ENCODE measurements at regions not wholly inside any gene's neighbourhood (a gene's known extent, or its start where the extent isn't known, plus 50 kb on each side); places are given as distances from the start of the nearest gene placed in this dataset.
"Not testable (repeated sequence)": the region's sequence is repeated elsewhere in the genome, so short reads cannot be mapped to it uniquely, and the experiment has no call there.

- no peak for DNase-seq
These were observed 55.5 kb downstream of the TPBG start for GRCh38 chr6:82419132-82419581.

- DNase-seq, result no peak
These were observed 56.2 kb downstream of the TPBG start for GRCh38 chr6:82419859-82420258.

DNA sequence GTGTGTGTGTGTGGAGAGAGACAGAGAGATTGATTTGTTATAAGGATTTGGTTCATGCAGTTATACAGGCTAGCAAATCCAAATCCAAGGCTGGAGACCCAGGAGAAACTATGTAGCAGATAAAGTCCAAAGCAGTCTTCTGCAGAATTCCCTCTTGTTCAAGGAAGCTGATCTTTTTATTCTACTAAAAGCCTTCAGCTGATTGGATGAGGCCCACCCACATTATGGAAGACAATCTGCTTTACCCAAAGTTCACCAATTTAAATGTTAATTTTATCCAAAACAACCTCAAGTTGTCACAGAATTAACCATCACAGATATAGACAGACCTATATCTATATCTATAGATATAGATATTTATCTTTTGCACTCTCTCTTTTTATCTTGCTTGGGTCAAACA lies 67.0 kb downstream of the TPBG start:
- DNase-seq, result no peak

DNA sequence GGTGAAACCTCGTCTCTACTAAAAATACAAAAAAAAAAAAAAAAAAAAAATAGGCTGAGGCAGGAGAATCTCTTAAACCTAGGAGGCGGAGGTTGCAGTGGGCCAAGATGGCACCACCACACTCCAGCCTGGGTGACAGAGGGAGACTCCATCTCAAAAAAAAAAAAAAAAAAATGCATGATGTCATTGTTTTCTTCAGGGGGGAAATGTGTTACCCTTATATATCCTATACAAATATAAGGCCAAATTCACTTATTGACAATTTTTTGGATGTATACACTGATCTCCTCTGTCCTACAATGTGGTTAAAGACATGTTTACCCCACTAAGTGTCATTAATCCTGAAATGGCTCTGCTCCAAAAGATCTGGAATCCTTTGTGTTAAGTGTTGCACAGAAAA lies 73.1 kb downstream of the TPBG start:
- no peak for DNase-seq

DNA sequence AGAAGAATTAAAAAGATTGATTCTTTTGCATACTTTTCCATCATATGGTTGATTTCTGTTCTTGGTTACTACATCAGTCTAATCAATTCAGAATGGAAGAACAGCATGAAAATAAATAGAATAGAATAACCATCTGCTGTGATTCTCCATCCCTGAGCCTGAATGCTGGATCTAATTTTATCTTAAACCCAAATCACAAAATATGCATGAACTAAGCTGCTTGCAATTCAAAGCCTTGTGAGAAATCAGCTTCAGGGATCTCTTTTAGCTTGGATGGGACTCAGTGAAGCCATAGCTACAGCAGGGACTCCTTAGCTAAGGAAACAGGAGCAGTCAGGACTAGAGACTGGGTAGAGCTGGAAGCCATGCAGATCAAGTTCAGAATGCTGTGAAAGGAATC lies 74.1 kb downstream of the TPBG start:
- DNase-seq, result no peak

DNA sequence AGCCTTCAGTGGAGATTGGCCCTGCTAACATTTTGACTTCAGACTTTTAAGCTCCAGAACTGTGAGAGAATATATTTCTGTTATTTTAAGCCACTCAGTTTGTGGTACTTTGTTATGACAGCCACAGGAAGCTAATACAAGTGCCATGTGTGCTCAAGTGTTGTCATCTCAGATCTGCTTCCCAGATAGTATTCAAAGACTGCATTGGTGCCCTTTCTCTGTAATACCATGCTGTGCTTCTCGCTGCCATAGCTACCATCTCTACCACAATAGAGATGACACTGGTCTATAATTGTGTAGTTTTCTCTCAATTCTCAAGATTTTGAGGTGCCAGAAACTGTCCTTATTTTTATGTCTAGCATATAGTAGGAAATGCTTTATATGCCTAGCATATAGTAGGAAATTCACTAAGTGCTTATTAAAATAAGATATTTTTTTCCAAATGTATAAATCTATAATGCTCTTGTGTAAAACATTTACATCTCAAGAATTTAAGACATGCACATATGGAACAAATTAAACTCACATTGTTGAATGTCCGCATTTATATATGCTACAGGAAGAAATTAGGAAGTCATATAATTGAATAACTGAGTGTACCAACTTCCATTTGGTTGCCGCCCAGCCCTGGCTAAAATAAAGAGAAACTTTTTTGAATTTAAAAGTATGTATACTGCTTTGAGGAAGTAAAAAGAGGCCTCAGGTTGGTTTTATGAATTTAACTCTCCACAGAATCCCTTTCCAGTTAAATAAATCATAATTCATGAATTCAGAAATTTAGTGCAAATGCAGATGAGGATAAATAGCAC lies 77.6 kb downstream of the TPBG start:
- DNase-seq, result peak; percentile 26

DNA sequence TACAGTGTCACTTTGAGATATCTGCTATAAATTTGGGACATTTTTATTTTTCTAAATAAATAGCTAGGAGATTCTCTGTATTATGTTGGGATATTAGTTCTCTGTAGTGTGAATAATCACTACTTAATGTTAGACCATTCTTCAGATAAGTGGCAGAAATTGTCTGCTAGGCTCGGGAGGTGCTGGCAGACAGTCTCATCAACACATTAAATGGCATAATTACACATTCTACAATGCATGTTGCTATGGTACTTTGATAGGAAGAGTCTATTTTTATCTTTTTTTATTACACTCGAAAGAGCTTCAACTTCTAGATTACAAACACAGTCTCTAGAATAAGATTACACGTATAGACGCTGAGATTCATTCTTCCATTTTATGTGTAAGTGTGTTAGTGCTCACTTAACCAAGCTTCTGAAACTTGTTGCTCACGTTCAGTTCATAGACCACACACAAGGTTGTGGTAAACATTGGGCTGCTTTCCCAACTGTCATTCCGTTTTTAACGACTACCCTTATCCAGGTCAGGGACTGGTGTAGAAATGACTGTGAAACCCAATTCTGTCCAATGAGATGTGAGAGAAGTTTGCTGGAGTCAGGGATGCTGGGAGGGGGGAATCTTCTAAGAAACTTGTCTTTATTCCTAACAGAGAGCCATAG lies 78.6 kb downstream of the TPBG start:
- no peak for DNase-seq

DNA sequence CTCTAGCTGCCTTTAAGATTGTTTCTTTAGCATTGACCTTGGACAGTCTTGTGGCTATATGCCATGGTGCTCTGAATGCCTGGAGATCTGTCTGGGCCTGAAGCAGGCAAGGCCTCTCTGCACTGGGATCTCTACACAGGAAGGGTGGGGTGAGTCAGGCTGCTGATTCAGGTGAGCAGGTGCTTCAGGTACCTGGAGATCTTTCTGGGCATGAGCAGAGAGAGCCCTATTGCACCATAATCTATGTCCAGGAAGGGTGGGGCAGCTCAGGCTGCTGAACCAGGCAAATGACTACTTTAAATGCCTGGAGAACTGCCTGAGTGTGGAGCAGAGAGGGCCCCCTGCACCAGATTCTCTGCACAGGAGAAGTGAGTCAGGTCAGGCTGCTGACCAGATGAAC lies 94.5 kb downstream of the TPBG start:
- DNase-seq, result no peak

- no peak for DNase-seq
These were observed 95.1 kb downstream of the TPBG start for GRCh38 chr6:82458705-82459104.

- DNase-seq, result no peak
These were observed 97.9 kb downstream of the TPBG start for GRCh38 chr6:82461536-82461935.

DNA sequence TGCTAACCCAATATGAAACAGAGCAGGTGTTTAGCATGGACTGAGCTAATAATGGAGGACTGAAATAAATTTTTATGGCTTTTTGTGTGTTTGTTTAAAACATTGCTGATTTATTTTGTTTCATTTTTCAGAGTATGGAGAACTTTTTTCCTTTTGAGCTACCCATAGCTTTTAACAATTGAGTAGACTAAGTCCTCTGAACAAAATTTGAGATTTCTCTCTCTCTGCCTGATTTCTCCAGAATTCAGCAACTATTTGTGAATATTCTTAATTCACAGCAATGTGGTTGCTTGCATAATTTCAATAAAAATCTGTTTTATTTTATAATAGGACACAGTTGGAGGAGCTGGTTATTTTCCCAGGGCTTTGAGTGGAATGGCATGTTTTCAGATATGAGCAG lies 103.7 kb downstream of the TPBG start:
- DNase-seq, result no peak

DNA sequence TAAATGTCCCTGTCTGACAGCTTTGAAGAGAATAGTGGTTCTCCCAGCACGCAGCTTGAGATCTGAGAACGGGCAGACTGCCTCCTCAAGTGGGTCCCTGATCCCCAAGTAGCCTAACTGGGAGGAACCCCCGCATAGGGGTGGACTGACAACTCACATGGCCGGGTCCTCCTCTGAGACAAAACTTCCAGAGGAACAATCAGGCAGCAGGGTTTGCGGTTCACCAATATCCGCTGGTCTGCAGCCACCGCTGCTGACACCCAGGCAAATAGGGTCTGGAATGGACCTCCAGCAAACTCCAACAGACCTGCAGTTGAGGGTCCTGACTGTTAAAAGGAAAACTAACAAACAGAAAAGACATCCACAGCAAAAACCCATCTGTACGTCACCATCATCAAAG lies 106.5 kb downstream of the TPBG start:
- not testable (repeated sequence) for DNase-seq

DNA sequence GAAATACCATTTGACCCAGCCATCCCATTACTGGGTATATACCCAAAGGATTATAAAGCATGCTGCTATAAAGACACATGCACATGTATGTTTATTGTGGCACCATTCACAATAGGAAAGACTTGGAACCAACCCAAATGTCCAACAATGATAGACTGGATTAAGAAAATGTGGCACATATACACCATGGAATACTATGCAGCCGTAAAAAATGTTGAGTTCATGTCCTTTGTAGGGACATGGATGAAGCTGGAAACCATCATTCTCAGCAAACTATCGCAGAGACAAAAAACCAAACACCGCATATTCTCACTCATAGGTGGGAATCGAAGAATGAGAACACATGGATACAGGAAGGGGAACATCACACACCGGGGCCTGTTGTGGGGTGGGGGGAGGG lies 111.5 kb downstream of the TPBG start:
- not testable (repeated sequence) for DNase-seq

DNA sequence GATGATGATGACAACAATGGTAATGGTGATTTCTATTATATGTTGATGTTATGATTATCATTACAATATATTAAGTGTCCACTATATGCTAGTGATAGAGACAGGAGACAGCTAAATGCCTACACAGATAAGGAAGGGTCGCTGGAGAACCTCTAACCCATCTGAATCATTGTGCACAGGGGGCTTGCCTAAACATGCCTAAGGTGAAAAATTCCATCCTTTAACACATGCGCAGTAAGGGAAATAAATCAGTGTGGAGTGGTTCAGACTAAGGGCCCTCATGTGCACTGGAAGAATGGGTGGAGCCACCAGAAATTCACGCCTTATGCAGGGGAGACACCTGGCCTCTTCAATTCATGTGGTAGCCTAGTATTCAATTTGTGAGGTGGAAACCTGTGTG lies 120.4 kb downstream of the TPBG start:
- no peak for DNase-seq

DNA sequence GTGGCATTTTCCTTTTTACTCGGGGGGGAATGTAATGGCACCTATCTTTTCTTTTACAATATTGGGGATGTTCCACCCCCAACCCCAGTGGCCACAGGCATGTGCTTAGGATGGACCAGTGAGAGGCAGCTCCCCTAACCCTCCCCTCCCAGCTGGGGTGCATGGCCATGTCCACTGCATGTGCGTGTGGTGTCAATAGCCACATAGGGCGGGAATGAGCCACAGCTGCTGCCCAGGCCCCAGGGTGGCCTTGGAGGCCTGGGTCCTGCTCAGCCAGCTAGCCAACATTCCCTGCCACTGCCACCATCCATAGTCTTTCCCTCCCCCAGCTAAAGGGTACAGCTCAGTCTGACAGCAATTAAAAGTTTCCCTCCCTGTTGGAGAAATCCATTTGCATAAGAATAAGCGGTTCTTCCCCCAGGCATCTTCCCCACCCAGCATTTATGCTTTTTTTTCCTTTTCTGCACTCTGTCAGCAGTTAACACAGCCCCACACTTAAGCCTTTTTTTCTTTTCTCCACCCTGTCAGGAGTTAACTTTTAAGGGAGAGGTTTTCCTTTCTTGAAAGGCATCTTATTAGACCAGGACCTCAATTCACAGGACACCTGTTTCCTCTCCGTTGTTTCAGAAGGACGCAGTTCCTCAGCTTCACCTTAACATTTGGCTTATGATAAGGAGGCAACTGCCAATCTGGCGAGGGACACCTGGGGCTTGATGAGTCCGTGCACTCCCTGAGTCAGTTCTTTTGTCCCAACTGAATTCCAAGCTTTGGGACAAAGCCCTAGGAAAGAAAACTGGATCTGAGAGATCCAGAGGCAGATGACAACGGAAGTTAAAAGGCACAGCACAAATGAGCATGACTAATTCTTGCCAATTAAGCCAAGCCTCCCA lies 121.4 kb downstream of the TPBG start:
- no peak for DNase-seq

GRCh38 chr6:82487895-82488294 lies 124.3 kb downstream of the TPBG start:
- DNase-seq, result no peak

- DNase-seq, result no peak
These were observed 124.8 kb downstream of the TPBG start for GRCh38 chr6:82488403-82488802.

DNA sequence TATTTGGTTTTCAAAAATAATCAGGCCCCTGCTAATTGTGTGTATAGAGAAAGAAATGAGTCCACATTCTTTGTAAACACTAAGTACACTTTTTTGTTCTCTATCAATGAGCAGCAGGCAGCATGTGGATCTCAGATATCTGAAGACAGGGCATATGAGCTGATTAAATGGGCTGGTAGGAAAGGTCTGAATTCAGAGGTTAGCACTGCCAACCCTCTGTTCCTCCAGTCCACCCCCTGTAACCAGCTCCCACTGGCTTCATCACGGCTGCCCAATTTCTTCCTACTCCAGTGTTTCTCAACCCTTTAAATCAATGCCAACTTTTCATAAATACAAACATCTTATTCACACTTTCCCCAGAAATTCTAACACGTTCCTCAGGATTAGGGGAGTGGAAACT lies 128.5 kb downstream of the TPBG start:
- no peak for DNase-seq

DNA sequence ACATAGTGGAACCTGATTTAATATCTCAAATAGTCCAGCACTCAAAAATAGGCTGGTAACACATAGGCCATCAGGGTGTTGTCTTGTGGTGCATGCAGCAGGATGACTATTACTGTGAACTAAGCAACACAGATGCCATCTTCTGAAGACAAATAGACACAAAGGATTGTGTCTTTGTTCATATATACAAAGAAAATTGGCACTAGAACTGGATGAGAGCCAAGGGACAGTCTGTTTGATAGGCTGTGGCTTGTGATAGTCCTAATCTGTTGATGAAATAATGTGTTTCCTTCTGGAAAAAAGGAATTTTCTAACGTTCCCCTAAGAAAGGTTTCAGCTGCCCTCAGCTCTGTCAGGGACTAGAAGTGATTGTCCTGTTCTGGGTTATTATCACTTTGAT lies 129.8 kb downstream of the TPBG start:
- DNase-seq, result no peak

- DNase-seq, result no peak
These were observed 130.8 kb downstream of the TPBG start for GRCh38 chr6:82494367-82494766.

DNA sequence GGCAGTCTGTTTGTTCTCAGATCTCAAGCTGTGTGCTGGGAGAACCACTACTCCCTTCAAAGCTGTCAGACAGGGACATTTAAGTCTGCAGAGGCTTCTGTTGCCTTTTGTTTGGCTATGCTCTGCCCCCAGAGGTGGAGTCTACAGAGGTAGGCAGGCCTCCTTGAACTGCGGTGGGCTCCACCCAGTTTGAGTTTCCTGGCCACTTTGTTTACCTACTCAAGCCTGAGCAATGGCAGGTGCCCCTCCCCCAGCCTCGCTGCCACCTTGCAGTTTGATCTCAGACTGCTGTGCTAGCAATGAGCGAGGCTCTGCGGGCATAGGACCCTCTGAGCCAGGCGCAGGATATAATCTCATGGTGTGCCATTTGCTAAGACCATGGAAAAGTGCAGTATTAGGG lies 138.3 kb downstream of the TPBG start:
- DNase-seq, result not testable (repeated sequence)

- DNase-seq, result no peak
These were observed 142.9 kb downstream of the TPBG start for GRCh38 chr6:82506526-82506925.

DNA sequence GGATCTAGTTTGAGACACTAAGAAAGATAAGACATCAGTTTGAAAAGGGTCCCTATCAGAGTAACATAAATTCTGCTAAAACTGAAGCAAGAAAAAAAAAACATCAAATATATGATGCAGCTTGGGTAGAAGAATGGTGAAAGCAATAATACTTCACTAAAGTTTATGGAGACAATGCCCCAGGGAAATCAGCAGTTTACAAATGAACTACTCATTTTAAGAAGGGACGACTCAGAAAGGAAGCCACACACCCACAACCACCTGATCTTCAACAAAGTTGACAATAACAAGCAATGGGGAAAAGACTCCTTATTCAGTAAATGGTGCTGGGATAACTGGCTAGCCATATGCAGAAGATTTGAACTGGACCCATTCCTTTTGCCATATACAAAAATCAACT lies 143.5 kb downstream of the TPBG start:
- no peak for DNase-seq

DNA sequence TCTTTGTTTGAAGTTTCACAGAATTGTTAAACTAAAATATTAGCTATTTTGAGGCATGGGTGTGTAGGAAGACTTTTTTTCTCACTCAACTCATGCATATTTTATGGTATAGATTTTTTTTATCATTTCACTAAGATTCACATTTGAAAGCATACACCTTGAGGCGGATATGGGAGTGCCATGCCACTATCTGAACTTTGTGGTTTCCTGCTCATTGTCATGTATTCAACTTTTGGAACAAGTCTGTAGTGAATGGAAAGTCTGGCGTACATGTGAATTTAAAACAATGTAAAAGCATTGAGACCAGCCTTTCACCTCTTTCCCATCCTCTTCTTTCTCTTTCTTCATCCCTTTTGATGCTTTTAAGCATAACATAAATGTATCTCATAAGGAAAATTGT lies 147.9 kb downstream of the TPBG start:
- no peak for DNase-seq

Data from fibroblast of upper back skin (primary cell).